ENCODE measurements at regions not wholly inside any gene's neighbourhood (a gene's known extent, or its start where the extent isn't known, plus 50 kb on each side); places are given as distances from the start of the nearest gene placed in this dataset.
"Not testable (repeated sequence)": the region's sequence is repeated elsewhere in the genome, so short reads cannot be mapped to it uniquely, and the experiment has no call there.

DNA sequence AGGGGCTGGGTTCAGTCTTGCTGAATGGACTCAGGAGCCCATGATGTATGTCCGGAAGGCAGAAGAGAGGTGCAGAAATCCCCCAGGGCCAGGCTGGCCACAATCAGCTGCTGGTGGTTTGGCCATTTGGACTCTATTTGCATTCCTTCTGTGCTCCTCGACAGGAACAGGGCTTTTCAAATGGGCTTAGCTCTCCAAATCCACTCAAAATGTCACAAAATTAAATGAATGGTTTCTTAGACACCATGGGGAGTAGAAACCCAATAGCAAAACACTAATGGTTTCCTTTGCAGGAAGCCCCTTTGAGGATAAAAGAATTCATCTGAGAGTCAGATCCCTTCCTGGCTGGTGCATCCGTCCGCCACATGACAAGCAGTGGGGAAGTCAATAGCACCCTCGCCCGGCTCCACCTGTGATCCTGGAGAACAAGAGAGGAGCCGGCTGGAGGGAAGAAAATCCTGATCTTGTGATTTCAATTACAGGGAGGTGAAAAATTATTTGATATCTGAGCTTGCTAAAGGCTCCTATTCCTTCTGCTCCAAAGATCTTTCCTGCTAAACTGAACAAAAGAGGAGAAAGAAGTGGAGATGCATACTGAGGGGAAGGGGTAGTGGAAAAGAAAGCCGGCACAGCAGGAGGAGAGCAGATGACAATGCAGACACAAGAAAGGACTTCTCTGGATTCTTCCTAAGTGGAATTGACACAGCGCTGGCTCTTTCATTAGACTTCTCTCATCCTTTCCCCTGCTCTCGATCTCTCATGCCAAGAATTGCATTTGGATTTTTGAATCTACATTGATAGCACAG lies 190.7 kb downstream of the C7orf25 start:
- DNase-seq: no peak

DNA sequence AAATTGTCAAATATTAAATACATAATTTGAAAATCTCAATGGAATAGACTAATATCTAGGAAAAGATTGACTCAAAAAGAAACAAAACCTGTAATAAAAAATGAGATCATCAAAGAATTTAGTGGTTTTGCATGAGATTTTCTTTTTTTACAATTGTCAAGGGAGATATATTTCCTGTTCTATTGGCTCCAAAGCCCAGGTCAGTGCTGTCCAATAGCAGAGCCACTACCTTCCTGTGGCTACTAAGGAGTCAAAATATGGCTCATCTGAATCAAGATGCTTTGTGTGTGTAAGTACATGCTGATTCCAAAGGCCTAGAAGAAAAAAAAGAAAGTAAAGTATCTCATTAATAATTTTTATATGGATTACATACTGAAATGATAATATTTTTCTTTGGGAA lies 191.9 kb downstream of the C7orf25 start:
- DNase-seq: no peak

DNA sequence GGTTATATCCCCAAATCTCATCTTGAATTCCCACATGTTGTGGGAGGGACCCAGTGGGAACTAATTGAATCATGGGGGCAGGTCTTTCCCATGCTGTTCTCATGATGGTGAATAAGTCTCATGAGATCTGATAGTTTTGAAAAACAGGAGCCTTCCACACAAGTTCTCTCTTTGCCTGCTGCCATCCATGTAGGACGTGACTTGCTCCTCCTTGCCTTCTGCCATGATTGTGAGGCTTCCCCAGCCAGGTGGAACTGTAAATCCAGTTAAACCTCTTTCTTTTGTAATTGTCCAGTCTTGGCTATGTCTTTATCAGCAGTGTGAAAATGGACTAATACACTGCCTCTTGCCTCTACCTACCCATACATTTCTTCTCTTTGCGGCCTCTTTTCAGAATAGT lies 193.4 kb downstream of the C7orf25 start:
- not testable (repeated sequence) for DNase-seq

DNA sequence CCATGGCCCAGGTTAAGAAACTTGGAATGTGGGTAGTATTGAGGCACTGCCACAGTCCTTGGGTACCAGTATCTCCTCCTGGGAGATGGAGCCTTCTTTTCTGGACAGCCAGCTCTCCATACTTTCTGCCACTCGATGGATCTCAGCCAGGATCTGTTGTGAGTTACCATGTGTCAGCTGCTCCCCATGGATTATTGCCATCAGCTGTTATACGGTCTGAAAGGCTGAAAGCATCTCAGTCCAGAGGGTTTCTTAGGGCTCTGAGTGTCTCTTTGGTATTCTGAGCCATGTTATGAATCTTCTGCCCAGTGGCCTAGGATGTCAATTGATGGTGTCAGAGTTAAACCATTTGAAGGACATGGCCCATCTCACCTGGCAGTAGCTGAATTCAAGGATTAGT lies 197.5 kb downstream of the C7orf25 start:
- DNase-seq: no peak

DNA sequence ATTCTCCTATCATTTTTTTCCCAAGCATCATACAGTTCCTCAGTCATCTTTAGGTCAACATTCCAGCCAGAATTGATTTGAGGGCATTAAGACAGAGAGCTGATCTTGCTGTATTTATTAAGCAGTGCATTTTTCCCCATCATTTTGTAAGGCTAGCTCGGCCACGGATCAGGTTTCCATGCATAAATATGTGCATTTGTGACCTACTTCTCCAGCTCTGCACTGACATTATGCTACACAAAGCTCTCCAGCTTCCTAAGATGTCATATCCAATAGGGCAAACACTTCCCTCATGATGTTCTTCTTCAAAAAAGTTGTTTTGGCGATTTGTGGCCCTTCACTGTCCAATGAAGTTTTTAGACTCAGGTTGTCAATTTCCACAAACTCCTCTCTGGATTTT lies 202.6 kb downstream of the C7orf25 start:
- DNase-seq: no peak

DNA sequence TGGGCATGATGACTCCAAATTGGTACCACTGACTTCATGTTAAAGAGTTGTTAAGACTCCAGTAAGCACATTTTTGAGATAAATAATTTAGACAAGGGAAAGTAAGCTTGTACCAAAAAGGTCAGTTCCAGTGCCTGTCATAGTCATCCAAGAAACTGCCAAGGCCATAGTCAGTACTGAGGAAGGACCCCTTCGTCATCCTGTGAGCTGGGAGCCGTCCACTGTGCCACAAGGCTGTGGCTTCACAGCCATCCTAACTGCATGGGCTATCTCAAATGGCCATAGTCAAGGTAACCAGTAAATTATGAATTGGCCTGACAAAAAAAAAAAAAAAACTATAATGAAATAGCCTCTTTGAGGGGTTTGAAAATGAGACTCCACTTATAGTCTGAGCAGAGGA lies 207.2 kb downstream of the C7orf25 start:
- no peak for DNase-seq

DNA sequence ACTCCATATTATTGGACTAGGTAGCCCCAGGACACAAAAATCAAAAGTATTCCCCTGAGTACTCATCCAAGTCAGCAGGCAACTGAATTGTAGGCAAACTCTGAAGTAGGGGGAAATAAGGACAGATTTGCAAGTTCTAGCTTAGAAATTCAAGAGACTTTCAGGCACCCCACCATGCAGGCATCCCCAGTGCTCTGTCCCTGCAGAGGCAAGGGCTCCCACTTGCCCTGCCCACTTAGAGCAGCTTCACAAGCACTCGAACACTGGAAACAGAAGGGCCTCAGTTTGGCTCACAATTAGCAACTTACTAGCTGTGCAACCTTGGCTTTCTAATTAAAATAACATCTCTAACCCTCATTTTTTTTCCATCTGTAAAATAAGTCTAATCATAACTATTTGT lies 209.2 kb downstream of the C7orf25 start:
- no peak for DNase-seq

DNA sequence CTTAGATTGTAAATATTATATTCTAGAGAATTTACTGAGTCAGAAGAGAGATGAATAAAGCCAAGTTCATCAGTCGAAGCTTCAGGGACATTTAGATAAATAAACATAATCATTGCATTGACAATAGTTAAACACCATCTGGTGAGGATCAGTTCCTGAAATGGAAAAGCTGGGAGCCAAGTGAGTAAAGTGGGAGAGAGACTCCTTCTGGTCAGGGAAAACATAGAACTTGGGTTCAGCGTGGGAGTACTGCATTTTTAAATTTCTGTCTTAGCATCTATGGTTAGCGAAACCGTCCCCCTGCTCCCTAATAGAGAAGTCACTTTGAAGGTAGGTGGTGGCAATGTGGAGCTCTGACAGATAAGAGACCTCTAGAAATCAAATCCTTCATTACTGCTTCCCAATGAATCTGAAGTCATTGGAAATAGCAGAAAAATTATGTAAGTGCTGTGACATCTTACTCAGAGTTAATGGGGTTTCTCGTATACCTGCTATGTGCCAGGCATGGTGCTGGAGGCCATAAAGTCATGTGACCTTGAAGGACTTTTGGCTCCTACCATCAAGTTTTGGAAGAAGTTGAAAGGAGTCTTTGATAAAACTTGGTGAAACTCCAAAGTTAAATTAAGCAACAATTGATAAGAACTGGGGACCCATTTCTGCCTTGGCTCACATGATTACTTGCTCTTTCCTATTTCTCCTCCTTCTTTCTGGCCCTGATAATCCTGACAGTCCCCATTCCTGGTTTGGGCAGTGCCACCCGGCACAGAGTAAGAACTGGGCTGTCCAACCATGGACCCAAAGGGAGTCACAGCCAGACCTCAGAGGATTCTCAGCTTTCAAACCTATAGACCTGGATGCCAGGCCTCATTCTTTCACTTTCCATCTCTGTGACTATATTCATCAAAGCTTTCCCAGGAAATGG lies 211.2 kb downstream of the C7orf25 start:
- no peak for DNase-seq

DNA sequence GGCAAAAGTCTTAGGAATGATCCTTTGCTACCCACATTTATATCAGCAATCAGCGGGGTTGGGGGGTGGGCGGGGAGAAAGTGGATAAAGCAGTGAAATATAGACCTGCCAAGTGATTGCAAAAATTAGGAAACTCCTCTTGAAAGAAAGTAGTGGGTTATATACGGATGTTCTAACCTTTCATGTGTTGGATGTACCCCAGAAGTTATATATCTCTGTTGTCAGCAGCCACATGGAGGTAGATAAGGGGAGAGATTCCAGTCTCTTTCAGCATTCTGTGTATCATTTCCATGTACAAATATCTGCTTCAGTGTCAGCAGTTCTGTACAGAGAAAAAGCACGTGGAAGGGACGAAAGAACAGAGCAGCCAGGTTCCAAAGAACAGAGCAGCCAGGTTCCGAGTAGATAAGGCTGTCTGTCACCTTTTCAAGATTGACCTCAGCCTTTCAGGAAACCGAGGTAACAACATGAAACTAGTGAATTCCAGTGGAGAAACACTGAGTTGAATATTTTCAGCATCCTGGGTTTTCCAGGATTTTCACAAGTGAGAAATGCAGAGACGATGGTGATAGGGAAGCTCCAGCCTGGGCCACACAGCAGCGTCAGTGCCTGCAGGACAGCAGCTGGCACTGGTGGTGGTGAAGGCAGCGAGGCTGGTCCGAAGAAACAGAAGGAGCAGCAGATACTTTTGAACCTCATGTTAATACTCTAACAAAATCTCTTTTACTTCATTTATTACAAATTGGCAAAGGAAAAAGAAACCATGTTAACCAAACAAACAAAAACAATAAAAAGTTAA lies 212.3 kb downstream of the C7orf25 start:
- no peak for DNase-seq

DNA sequence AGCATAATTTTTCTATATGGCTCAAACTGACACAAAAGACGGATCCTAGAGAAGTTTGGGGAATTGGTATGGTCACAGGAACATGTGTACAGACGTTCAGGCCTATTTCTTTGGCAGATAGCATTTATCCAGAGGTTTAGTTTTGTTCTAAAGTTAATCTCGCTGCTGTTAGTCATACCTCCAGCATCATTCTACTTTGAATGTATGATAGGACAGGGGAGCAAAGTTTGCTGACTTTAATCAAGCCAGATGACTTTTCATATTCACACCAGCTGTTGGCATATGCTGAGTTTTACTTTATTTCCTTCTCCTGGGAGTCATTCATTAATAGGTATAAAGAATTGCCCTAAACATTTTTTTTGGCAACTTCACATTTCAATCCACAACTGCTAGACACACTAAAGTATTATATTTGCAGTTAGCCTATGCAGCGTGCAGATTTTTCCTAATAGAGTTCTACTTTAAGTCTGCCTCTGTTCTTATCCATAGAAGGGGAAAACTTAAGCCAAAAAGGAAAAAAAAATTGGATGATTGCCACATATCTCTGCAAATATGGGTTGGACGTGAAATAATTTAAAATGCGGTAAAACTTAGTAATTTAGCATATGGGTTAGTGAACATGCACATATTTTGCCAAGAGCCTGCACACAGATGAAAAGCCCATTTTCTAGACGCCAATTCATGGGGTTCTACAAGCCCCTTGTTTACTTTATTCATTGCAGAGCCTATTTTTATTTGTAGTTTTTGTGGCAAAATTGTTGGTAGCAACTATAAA lies 213.1 kb downstream of the C7orf25 start:
- DNase-seq: no peak

DNA sequence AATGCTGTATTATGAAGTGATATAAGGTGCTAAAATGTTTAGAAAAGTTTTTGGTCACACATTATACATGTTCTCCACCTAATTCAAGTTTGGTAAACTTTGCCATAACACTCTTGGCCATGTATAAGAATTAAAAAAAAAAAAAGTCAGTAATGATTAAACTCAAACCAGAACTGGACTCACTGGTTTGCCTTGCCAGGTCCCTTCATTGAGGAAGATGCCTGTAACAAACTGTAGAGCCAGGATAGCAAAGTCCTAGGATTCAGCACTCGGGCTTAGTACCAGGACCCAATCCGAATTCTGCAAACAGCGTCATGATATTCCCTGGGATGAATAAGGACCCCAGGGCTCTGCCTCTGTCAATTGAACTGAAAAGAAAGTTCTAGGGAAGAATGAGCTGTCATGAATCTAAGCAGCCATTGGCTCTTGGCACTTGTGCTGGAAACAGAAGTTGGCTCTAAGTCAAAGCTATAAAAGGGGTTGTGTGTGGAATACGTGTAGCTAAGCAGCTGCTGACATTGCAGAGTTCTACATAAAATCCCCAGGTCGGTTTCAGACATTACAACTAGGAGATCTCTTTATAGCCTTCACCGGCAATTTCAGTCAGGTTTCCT lies 216.9 kb downstream of the C7orf25 start:
- DNase-seq: no peak

DNA sequence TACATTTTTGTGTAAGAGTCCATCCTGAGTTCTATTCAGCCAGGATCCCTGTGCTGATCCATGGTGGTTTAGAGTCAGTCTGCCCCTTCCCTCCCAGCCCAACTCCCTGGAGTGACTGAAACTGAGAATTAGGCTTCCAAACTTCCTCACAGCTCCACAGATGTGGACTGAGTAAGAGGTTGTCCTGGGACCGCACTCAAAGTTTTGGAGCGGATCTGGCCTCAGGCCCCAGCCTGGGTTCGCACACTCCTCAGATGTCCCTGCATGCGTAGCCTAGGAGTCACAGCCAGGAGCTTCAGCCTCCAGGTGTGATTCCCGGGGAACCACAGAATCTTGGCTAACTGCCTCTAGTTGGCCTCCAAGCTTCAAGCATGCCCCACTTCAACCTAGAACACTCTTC lies 218.1 kb downstream of the C7orf25 start:
- DNase-seq: no peak

DNA sequence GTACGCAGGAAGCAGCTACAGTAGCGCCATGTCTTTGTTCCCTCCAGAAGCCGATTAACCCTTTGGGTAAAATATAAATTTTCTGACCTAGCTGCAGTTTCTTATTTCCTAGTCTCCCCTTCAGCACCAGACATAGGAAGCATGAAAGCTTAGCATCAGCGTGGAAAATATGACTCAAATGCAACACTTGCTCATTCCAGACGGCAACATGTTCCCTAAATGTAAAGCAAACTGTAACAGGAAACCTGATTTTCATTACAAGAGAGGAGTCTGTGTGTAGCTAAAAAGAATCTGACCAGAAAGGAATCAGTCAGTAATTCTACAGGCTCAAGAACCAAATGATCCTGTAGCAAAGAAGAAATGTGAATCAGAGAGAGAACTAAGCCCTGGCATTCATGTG lies 219.2 kb downstream of the C7orf25 start:
- DNase-seq: no peak

DNA sequence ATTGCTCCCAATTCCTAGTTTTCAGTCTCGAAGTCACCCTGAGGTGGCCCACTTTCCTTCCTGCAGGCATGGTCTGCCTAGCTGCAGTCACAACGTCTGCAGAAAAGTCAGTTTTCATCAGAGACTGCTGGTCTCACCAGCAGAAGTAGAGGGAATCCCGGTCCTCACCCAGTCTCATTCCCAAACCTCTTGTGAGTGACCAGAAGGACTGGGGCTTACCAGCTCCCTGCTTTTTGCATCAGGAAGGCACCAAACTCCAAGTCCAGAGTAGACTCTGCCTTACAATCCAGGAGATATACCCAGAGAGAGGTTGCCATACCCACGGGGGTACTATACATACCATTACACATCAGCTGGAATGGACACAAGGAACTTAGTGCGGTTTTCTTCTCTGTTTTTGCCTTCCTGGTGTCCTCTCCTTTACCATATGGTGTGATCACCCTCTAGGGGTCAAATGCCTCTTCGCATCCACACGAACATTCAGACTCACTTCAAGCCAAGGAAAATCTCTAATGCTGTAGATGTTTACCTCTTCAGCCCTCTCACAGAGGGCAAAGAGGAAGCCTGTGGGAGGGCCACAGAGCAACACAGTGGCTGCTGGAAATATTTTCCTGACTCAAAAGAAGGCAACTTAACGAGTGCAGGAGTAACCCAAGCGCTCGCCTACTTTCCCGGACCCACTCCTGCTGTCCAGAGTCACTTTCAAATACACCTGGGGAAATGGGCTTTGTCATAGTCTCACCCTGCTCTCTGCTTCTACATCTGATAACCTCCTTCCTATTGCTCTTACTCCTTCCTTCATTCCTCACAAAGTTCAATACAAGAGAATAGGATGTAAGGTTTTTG lies 220.9 kb downstream of the C7orf25 start:
- DNase-seq: peak; percentile 10

DNA sequence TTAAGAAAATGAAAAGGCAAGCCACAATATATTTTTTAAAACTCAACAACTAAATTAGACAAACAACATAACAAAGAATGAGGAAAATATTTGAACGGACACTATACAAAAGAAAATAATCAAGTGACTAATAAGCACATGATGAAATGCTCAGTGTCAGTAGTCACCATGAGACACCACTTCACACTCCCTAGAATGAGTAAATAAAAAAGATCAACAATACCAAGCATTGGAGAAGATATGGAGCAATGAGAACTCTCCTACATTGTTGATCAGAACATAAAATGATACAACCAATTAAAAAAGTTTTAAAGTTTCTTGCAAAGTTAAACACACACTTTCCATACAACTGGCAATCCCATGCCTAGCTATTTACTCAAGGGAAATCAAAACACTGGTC lies 222.2 kb downstream of the C7orf25 start:
- DNase-seq: no peak

DNA sequence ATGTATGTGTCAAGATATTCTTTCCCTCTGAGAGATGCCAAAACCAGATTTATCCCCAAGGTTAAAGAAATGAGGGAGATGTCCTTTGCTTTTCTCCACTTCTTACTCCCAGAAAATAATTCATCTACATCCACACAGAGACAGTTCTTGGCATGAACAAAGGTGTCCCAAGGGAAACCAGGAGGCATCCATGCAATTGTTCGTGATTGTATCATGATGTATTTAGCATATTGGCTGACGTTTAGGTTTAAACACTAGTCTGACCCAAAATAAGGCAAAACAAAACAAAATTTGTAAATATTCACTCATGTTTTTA lies 223.9 kb downstream of the C7orf25 start:
- no peak for DNase-seq

DNA sequence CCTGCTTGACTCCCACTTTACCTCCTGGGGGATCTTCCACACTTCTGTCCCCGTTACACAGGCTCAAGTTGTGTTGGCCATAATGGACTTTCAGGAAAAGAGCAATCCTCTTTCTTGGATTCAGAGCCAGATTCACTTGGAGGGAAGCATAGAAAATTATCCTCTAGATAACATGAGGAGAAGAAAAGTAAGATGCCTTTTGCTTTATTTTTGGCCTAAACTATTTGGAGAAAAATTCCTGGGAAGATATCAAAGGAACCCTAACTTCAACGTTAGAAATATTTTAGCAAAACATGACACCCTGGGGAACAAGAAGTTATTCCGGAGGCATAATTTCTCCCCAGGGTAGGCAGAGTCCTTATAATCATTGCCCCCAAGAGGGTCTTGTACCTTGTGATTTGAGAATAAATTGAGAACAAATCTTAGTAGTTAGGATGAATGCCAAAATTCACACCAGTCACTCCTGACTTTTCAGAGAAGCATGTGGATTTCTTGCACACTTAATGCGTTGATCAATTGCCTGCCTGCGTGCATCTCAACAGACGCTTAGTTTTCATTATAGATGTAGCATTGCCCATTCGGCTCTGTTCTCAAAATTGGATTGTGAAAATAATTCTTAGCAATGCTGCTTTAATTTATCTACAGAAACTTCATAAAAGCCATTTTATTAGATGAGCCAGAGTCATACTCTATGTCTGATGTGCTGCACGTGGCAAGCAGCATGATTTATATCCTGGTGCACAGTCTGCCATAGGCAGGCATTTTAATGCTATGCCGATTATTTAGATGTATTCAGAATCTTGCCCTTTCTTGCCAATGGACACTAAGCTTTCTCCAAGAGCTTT lies 224.4 kb downstream of the C7orf25 start:
- DNase-seq: no peak

DNA sequence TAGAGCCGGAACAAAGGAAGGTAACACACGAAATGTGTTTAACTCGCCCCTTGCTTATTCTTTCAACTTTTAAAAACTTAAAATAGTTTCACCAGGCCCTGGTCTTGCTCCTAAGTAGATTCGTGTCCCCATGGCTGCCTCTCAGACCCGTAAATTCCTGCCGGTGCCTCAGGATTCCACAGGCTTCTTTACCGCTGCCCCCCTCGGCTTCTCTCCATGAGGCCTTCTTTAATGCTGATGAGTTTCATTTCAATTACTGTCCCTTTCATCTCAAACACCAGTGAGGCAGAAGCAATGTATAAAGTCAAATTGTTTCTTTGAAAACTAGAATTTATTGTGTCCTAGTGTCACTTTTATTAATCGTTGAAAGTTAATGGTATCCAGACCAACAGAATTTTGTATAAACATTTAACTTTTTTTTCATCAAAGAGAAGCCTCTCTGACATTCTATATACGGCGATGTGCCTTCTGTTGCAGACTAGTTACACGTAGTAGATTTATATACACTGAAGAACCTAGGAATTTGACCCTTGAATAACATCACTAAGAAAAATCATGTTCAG lies 225.2 kb downstream of the C7orf25 start:
- DNase-seq: no peak

DNA sequence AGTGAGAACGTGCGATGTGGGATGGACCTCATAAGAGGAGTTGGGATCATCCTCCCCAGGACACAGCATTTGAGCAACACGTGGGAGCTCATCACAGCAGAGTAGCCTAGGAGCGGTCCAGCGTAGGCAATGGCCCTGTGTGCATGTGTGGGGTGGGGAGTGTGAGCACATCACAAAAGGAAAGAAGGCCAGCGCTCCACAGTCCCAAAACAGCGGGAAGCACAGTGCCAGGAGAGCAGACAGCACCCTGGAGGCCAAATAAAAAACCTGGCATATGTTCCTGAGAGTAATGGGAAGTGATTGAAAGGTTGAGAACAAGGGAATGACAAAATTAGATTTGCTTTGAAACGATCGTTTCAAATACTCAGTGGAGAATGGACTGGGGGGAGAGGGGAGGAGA lies 226.0 kb downstream of the C7orf25 start:
- DNase-seq: no peak
